ENCODE measurements at regions not wholly inside any gene's neighbourhood (a gene's known extent, or its start where the extent isn't known, plus 50 kb on each side); places are given as distances from the start of the nearest gene placed in this dataset.
"Not testable (repeated sequence)": the region's sequence is repeated elsewhere in the genome, so short reads cannot be mapped to it uniquely, and the experiment has no call there.

DNA sequence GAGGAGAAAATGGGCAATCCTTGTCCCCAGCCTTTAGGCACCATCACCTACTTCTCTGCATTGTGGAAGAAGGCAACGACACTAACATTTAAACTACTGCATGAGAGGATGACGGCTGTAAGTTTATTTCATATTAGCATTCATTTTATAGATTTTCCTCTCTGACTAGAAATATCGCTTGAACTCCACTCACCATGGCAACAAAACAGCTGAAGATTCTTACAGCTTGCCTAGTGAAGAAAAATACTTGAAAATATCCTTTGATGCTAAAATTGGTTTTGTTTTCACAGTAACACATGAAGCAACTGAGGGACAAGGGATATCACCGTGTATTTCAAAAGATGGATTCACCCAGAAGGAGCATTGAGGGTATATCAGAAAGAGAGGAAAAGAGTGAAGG is 284.3 kb downstream of the LIG4 start:
- no peaks in the 10 kb centered on the region for H3K27me3 ChIP-seq (ENCODE audit: insufficient read depth, low read depth, low read length)
- H2AFZ ChIP-seq (ENCODE audit: low read depth, low read length): peak overlapping the region; percentile 36
- H3F3A ChIP-seq (ENCODE audit: insufficient read depth, low read length, poor library complexity, severe bottlenecking): no peaks in the 10 kb centered on the region
- no peaks in the 10 kb centered on the region for H3K79me2 ChIP-seq (replicated peaks; ENCODE audit: insufficient read depth, low read length)
- no peaks in the 10 kb centered on the region for H3K9me3 ChIP-seq (ENCODE audit: low read length)
- H3K4me2 ChIP-seq (ENCODE audit: low read length): peak overlapping the region; percentile 60
- H3K36me3 ChIP-seq (ENCODE audit: insufficient read depth, low read length): no peaks in the 10 kb centered on the region
- peak overlapping the region; percentile 66 for H3K27ac ChIP-seq (ENCODE audit: low read length)
- H3K4me3 ChIP-seq (ENCODE audit: low read length): peak overlapping the region; percentile 30
- TF ChIP-seq POLR2AphosphoS5 (IDR thresholded peaks at IDR 0.05) (no peak), EP300 (conservative IDR thresholded peaks at IDR 0.05; ENCODE audit: poor library complexity, severe bottlenecking) (peak; percentile 33), SMC3 (conservative IDR thresholded peaks at IDR 0.05; ENCODE audit: poor library complexity) (no peak)
- no peaks in the 10 kb centered on the region for H4K20me1 ChIP-seq (ENCODE audit: insufficient read depth)
- H3K9ac ChIP-seq (ENCODE audit: low read length): peak overlapping the region; percentile 11
- no peaks in the 10 kb centered on the region for H3K9me2 ChIP-seq (ENCODE audit: insufficient read depth, low read length)

DNA sequence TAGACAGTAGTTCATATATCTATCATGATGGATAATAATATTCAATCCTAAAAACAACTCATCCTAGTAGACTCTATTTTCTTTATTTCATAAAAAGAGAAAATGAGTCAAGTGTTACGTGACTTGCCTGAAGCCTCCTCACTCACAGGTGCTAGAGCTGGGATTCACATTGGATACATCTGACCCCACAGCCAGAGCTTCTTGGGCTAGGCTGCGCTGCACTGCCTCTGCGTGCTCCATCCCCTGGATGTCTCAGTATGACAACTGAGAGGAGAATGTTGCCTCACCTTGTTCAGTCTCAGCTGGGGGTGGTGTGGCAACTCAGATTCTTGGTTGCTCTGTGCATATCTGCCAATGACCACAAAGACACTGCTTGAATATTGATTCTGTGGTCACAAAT is 286.6 kb downstream of the LIG4 start:
- Histone ChIP-seq H3K4me2 (ENCODE audit: low read length) (no peak overlapping the region), H3K27me3 (ENCODE audit: insufficient read depth, low read depth, low read length) (no peaks in the 10 kb centered on the region), H3K4me3 (ENCODE audit: low read length) (no peak overlapping the region), H4K20me1 (ENCODE audit: insufficient read depth) (no peaks in the 10 kb centered on the region), H3K79me2 (replicated peaks; ENCODE audit: insufficient read depth, low read length) (no peaks in the 10 kb centered on the region), H3K36me3 (ENCODE audit: insufficient read depth, low read length) (no peaks in the 10 kb centered on the region), H3F3A (ENCODE audit: insufficient read depth, low read length, poor library complexity, severe bottlenecking) (no peaks in the 10 kb centered on the region), H3K9ac (ENCODE audit: low read length) (no peak overlapping the region), H2AFZ (ENCODE audit: low read depth, low read length) (no peak overlapping the region), H3K27ac (ENCODE audit: low read length) (no peak overlapping the region), H3K9me3 (ENCODE audit: low read length) (no peaks in the 10 kb centered on the region), H3K9me2 (ENCODE audit: insufficient read depth, low read length) (no peaks in the 10 kb centered on the region)
- TF ChIP-seq, protein P1, sequence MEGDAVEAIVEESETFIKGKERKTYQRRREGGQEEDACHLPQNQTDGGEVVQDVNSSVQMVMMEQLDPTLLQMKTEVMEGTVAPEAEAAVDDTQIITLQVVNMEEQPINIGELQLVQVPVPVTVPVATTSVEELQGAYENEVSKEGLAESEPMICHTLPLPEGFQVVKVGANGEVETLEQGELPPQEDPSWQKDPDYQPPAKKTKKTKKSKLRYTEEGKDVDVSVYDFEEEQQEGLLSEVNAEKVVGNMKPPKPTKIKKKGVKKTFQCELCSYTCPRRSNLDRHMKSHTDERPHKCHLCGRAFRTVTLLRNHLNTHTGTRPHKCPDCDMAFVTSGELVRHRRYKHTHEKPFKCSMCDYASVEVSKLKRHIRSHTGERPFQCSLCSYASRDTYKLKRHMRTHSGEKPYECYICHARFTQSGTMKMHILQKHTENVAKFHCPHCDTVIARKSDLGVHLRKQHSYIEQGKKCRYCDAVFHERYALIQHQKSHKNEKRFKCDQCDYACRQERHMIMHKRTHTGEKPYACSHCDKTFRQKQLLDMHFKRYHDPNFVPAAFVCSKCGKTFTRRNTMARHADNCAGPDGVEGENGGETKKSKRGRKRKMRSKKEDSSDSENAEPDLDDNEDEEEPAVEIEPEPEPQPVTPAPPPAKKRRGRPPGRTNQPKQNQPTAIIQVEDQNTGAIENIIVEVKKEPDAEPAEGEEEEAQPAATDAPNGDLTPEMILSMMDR (IDR thresholded peaks at IDR 0.05; ENCODE audit: poor library complexity, severe bottlenecking): no peak
- TF ChIP-seq SMC3 (conservative IDR thresholded peaks at IDR 0.05; ENCODE audit: poor library complexity) (no peak), TAF1 (IDR thresholded peaks at IDR 0.05; ENCODE audit: low read depth) (no peak), RAD21 (conservative IDR thresholded peaks at IDR 0.05) (no peak), EZH2 (IDR thresholded peaks at IDR 0.05; ENCODE audit: borderline replicate concordance, insufficient read depth, low read length, poor library complexity, severe bottlenecking) (no peak), REST (IDR thresholded peaks at IDR 0.05; ENCODE audit: borderline replicate concordance) (no peak), POLR2AphosphoS5 (IDR thresholded peaks at IDR 0.05) (no peak), MXI1 (conservative IDR thresholded peaks at IDR 0.05; ENCODE audit: poor library complexity, severe bottlenecking) (no peak), EP300 (conservative IDR thresholded peaks at IDR 0.05; ENCODE audit: poor library complexity, severe bottlenecking) (no peak)

DNA sequence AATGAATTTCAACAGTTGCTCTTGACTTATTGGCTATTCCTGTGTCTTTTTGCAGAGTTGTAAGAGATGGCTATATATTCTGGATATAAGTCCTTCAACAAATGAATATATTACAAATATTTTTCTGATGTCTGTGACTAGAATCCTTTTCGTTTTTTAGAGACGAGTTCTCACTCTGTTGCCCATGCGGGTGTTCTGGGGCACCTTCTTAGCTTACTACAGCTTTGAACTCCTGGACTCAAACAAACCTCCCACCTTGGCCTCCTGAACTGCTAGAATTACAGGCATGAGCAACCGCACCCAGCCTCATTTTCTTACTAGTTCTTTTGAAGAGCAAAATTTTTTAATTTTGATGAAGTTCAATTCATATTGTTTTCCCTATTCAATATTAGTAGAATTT is 287.8 kb downstream of the LIG4 start:
- Histone ChIP-seq H3K36me3 (ENCODE audit: insufficient read depth, low read length) (no peaks in the 10 kb centered on the region), H4K20me1 (ENCODE audit: insufficient read depth) (no peaks in the 10 kb centered on the region), H3K4me2 (ENCODE audit: low read length) (no peak overlapping the region), H2AFZ (ENCODE audit: low read depth, low read length) (no peak overlapping the region), H3K9ac (ENCODE audit: low read length) (no peak overlapping the region), H3K9me3 (ENCODE audit: low read length) (no peaks in the 10 kb centered on the region), H3F3A (ENCODE audit: insufficient read depth, low read length, poor library complexity, severe bottlenecking) (no peaks in the 10 kb centered on the region), H3K27me3 (ENCODE audit: insufficient read depth, low read depth, low read length) (no peaks in the 10 kb centered on the region), H3K9me2 (ENCODE audit: insufficient read depth, low read length) (no peaks in the 10 kb centered on the region), H3K4me3 (ENCODE audit: low read length) (no peak overlapping the region), H3K27ac (ENCODE audit: low read length) (no peak overlapping the region), H3K79me2 (replicated peaks; ENCODE audit: insufficient read depth, low read length) (no peaks in the 10 kb centered on the region)
- TF ChIP-seq POLR2AphosphoS5 (IDR thresholded peaks at IDR 0.05) (no peak), SMC3 (conservative IDR thresholded peaks at IDR 0.05; ENCODE audit: poor library complexity) (no peak), REST (IDR thresholded peaks at IDR 0.05; ENCODE audit: borderline replicate concordance) (no peak)

DNA sequence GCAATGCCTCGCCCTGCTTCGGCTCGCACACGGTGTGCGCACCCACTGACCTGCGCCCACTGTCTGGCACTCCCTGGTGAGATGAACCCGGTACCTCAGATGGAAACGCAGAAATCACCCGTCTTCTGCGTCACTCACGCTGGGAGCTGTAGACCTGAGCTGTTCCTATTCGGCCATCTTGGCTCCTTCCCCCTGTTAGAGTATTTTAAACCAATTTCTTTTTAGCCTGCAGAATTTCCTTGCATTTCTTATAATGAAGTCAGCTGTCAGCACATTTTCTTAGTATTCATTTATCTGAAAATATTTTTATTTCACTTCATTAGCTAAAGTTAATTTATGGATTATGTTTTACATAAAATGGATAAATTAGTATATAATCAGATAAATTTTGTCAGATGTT is 288.8 kb downstream of the LIG4 start:
- not testable (repeated sequence) for H3K36me3 ChIP-seq (ENCODE audit: insufficient read depth, low read length); H3K9me3 ChIP-seq (ENCODE audit: low read length); H3K4me2 ChIP-seq (ENCODE audit: low read length); H3K27me3 ChIP-seq (ENCODE audit: insufficient read depth, low read depth, low read length); H2AFZ ChIP-seq (ENCODE audit: low read depth, low read length); H3K9me2 ChIP-seq (ENCODE audit: insufficient read depth, low read length); H3K27ac ChIP-seq (ENCODE audit: low read length); H3K4me3 ChIP-seq (ENCODE audit: low read length); H4K20me1 ChIP-seq (ENCODE audit: insufficient read depth); H3F3A ChIP-seq (ENCODE audit: insufficient read depth, low read length, poor library complexity, severe bottlenecking); H3K79me2 ChIP-seq (replicated peaks; ENCODE audit: insufficient read depth, low read length); H3K9ac ChIP-seq (ENCODE audit: low read length)

Data from neural cell (in vitro differentiated cells).